ENCODE measurements at regions not wholly inside any gene's neighbourhood (a gene's known extent, or its start where the extent isn't known, plus 50 kb on each side); places are given as distances from the start of the nearest gene placed in this dataset.
"Not testable (repeated sequence)": the region's sequence is repeated elsewhere in the genome, so short reads cannot be mapped to it uniquely, and the experiment has no call there.

GRCh38 chr13:22945321-22946226 lies 235.2 kb upstream of the SGCG start:
- no peak for DNase-seq
- H3K9me3 ChIP-seq (ENCODE audit: control insufficient read depth, low read length, poor library complexity, severe bottlenecking), result no peaks in the 10 kb centered on the region
- ATAC-seq, result no peak
- H3K27me3 Mint-ChIP-seq, result peaks cover 35% of the 10 kb centered on the region
- H3K4me1 Mint-ChIP-seq, result no peaks in the 10 kb centered on the region
- H3K27ac Mint-ChIP-seq, result no peak overlapping the region
- no peak overlapping the region for H3K4me3 Mint-ChIP-seq
- peaks cover 5% of the 10 kb centered on the region for H3K36me3 Mint-ChIP-seq (ENCODE audit: low read depth)

- H3K9me3 ChIP-seq (ENCODE audit: control insufficient read depth, low read length, poor library complexity, severe bottlenecking), result no peaks in the 10 kb centered on the region
- DNase-seq, result no peak
- H3K4me1 Mint-ChIP-seq, result no peaks in the 10 kb centered on the region
- H3K27me3 Mint-ChIP-seq, result peaks cover 31% of the 10 kb centered on the region
- no peak overlapping the region for H3K27ac Mint-ChIP-seq
- peaks cover 5% of the 10 kb centered on the region for H3K36me3 Mint-ChIP-seq (ENCODE audit: low read depth)
- H3K4me3 Mint-ChIP-seq, result no peak overlapping the region
- no peak for ATAC-seq
Measured at GRCh38 chr13:22948421-22948820, 232.4 kb upstream of the SGCG start.

- peaks cover 13% of the 10 kb centered on the region for H3K27me3 Mint-ChIP-seq
- H3K27ac Mint-ChIP-seq, result not testable (repeated sequence)
Measured at GRCh38 chr13:22952018-22952417, 228.8 kb upstream of the SGCG start.

GRCh38 chr13:22955147-22955546 lies 225.6 kb upstream of the SGCG start:
- DNase-seq; H3K4me1 Mint-ChIP-seq; H3K27ac Mint-ChIP-seq; H3K36me3 Mint-ChIP-seq (ENCODE audit: low read depth); ATAC-seq; H3K4me3 Mint-ChIP-seq; H3K27me3 Mint-ChIP-seq; H3K9me3 ChIP-seq (ENCODE audit: control insufficient read depth, low read length, poor library complexity, severe bottlenecking): not testable (repeated sequence)

More at GRCh38 chr13:22952018-22952417, 228.8 kb upstream of the SGCG start:
- H3K4me1 Mint-ChIP-seq; H3K36me3 Mint-ChIP-seq (ENCODE audit: low read depth); ATAC-seq; H3K4me3 Mint-ChIP-seq; H3K9me3 ChIP-seq (ENCODE audit: control insufficient read depth, low read length, poor library complexity, severe bottlenecking); DNase-seq: not testable (repeated sequence)

- not testable (repeated sequence) for H3K4me1 Mint-ChIP-seq; H3K4me3 Mint-ChIP-seq; H3K36me3 Mint-ChIP-seq (ENCODE audit: low read depth); H3K9me3 ChIP-seq (ENCODE audit: control insufficient read depth, low read length, poor library complexity, severe bottlenecking); H3K27ac Mint-ChIP-seq; ATAC-seq; DNase-seq
- H3K27me3 Mint-ChIP-seq, result peaks cover 14% of the 10 kb centered on the region
Measured at GRCh38 chr13:22956456-22957115, 224.2 kb upstream of the SGCG start.

- H3K4me1 Mint-ChIP-seq; DNase-seq; ATAC-seq; H3K36me3 Mint-ChIP-seq (ENCODE audit: low read depth); H3K27ac Mint-ChIP-seq; H3K4me3 Mint-ChIP-seq; H3K9me3 ChIP-seq (ENCODE audit: control insufficient read depth, low read length, poor library complexity, severe bottlenecking): not testable (repeated sequence)
- H3K27me3 Mint-ChIP-seq, result peaks cover 14% of the 10 kb centered on the region
Measured at GRCh38 chr13:22959859-22960258, 220.9 kb upstream of the SGCG start.

GRCh38 chr13:22960827-22961226 lies 220.0 kb upstream of the SGCG start:
- DNase-seq (no peak), ATAC-seq (no peak)
- no peaks in the 10 kb centered on the region for H3K9me3 ChIP-seq (ENCODE audit: control insufficient read depth, low read length, poor library complexity, severe bottlenecking)
- H3K4me3 Mint-ChIP-seq, result no peak overlapping the region
- no peaks in the 10 kb centered on the region for H3K4me1 Mint-ChIP-seq
- H3K27ac Mint-ChIP-seq, result no peak overlapping the region
- no peaks in the 10 kb centered on the region for H3K36me3 Mint-ChIP-seq (ENCODE audit: low read depth)
- H3K27me3 Mint-ChIP-seq, result peaks cover 14% of the 10 kb centered on the region

- not testable (repeated sequence) for H3K4me3 Mint-ChIP-seq; H3K9me3 ChIP-seq (ENCODE audit: control insufficient read depth, low read length, poor library complexity, severe bottlenecking); H3K36me3 Mint-ChIP-seq (ENCODE audit: low read depth); H3K4me1 Mint-ChIP-seq; H3K27ac Mint-ChIP-seq; ATAC-seq; DNase-seq
- peaks cover 14% of the 10 kb centered on the region for H3K27me3 Mint-ChIP-seq
Measured at GRCh38 chr13:22961342-22961741, 219.4 kb upstream of the SGCG start.

GRCh38 chr13:22961835-22962537 lies 218.8 kb upstream of the SGCG start:
- no peaks in the 10 kb centered on the region for H3K9me3 ChIP-seq (ENCODE audit: control insufficient read depth, low read length, poor library complexity, severe bottlenecking)
- Mint-ChIP-seq H3K27ac (no peak overlapping the region), H3K4me3 (no peak overlapping the region), H3K36me3 (ENCODE audit: low read depth) (no peaks in the 10 kb centered on the region), H3K4me1 (no peaks in the 10 kb centered on the region), H3K27me3 (peaks cover 10% of the 10 kb centered on the region)
- DNase-seq (no peak), ATAC-seq (no peak)

GRCh38 chr13:22963384-22964053 lies 217.3 kb upstream of the SGCG start:
- H3K4me3 Mint-ChIP-seq; H3K4me1 Mint-ChIP-seq; H3K9me3 ChIP-seq (ENCODE audit: control insufficient read depth, low read length, poor library complexity, severe bottlenecking); DNase-seq; H3K36me3 Mint-ChIP-seq (ENCODE audit: low read depth); H3K27me3 Mint-ChIP-seq; H3K27ac Mint-ChIP-seq; ATAC-seq: not testable (repeated sequence)

- Mint-ChIP-seq H3K36me3 (ENCODE audit: low read depth) (no peaks in the 10 kb centered on the region), H3K27ac (no peak overlapping the region), H3K4me1 (peaks cover 3% of the 10 kb centered on the region), H3K27me3 (peaks cover 6% of the 10 kb centered on the region), H3K4me3 (no peak overlapping the region)
- DNase-seq (no peak), ATAC-seq (no peak)
- H3K9me3 ChIP-seq (ENCODE audit: control insufficient read depth, low read length, poor library complexity, severe bottlenecking), result no peaks in the 10 kb centered on the region
Measured at GRCh38 chr13:22964245-22964966, 216.4 kb upstream of the SGCG start.

- not testable (repeated sequence) for DNase-seq; ATAC-seq; H3K4me1 Mint-ChIP-seq; H3K27ac Mint-ChIP-seq; H3K9me3 ChIP-seq (ENCODE audit: control insufficient read depth, low read length, poor library complexity, severe bottlenecking); H3K36me3 Mint-ChIP-seq (ENCODE audit: low read depth); H3K4me3 Mint-ChIP-seq; H3K27me3 Mint-ChIP-seq
Measured at GRCh38 chr13:22965011-22965857, 215.5 kb upstream of the SGCG start.
